HL-60/S4 treated with phorbol 12-myristate 13-acetate at 8.2 ng/mL for 4 days and 3 days (cell line): ENCODE measurements at regions not wholly inside any gene's neighbourhood (a gene's known extent, or its start where the extent isn't known, plus 50 kb on each side); places are given as distances from the start of the nearest gene placed in this dataset.

Experiments
- in situ Hi-C: fragments of 300-500 bp; cut with MboI; formaldehyde crosslinking; loops from 2 replicates; pipeline ENCODE4 v1.15.0; 2022; ENCODE audit warnings: low sequenced_read_pairs

DNA sequence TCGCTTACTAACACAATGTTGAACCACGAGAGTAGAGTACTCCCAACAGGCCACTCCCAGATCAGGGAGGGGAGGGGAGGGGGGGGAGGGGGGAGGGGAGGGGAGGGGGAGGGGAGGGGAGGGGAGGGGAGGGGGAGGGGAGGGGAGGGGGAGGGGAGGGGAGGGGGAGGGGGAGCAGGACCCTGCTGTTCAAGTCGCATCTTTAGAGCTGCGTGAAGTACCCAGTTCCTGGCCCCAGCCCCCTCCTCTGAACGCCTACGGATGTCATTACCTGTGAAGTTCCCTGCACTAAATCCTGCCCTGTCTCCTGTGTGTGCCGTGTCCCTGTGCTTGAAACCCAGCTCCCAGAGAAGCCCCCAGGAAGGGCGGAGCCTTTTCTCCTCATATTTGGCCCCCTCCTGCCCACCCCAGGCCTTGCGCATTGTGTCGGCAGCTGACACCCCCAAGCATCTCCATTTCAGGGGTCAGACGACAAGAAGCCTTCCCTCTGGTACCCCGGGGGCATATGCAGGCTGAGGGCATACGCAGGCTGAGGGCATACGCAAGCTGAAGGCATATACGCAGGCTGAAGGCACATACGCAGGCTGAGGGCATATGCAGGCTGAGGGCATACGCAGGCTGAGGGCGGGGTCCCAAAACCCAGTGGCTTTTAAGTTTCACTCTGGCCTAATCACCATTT is 330.2 kb downstream of the C16orf95 start:
- in situ Hi-C loops, result no loop called here

DNA sequence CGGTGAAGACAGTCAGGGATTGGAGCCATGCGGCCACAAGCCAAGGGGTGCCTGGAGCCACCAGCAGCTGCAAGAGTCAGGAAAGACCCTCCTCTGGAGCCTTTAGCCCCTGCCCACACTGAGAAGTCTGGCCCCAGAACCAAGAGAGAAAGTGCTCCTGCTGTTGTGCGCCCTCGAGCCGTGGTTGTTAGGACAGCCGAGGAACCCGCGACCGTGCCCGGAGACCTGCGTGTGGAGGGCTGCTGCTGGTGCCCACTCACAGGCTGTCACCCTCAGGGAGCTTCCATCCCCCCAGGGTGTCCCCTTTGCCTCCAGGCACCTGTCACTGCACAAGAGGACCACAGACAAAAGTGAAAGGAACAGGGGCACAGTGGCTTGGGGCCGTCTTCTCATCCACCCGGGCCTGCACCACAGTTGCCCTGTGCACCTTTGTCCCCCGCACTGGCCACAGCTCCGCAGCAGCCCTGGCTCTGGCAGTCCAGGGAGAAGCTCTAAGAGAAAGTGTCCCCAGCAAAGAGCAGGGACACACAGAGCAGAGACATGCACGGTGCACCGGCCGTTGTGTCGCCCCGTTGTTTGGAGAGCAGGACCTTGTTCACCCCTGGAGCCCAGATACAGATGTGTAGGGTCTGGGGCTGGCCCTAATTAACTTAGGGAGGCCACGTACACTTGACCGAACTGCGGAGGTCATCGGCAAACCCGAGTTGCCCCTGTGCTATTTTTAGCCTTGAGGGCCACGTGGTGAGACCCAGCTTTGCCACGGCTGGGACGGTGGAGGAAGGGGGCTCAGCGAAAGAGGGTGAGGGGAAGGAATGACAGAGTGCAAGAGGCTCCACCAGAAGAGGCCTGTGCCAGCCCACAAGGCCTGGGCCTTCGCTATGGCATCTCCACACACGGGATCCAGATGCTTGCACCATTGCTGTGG is 329.2 kb downstream of the C16orf95 start:
- in situ Hi-C loops, result no loop called here

DNA sequence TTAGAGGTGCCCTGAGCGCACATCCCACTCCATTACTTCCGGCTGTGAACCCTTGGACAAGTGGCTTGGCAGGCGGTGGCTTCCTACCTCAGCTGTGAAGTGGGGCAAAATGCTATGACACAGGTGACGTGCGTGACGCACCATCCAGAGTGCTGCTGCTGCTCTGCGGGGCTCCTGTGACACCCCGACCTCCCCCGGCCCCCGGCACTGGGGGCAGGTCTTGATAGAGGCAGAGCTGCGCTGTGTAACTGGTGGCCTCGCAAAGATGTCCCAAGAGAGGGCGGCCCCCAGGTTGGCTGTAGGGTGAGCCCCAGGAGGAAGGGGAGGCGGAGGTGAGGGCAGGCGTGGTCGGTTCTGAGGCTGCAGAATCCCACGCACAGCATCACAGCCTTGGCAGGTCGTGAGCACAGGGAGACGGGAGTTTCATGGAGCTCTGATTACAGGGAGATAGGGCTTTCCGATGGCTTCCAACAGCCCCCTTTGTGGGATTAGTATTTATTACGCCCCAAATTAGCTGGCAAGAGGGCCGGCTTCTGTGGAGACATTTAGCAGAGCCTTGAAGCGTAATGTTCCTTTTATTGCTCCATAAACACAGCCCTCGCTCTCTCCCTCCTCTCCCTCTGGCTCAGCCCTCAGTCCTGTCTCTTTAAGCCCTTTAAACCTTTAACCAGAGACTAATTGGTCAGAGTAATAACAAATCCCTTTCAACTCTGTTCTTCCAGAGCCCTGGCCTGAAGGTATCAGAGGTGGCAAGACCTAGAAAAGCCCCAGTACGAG is 328.1 kb downstream of the C16orf95 start:
- in situ Hi-C loops, result no loop called here

DNA sequence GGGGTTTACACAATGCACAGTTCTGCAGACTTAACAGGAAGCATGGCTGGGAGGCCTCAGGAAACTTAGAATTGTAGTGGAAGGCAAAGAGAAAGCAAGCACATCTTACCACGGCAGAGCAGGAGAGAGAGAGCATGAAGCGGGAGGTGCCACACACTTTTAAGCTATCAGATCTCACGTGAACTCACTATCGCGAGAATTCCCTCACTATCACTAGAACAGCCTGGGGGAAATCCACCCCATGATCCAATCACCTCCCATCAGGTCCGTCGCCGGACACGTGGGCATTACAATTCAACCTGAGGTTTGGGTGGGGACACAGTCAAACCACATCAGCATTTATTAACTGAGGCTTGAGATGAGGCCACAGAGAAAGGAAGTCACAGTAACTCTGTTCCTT is 326.7 kb downstream of the C16orf95 start:
- in situ Hi-C loops, result no loop called here

DNA sequence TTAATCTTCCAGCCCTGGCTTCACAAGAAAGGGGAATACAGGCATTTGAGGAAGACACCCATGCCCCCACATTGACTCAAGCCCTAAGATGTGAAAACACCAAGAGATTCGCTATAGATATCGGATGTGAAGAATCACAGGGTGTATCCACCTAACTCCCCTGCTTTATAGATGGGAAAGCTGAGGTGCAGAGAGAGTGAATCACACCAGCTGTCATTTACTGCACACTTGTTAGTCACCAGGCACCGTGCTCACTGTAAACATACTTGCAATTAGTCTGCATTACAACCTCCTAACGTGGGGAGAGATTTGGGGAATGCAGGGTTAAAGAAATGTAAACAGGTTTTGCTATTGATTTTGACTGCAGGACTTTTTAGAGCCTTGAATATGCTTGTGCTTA is 325.5 kb downstream of the C16orf95 start:
- in situ Hi-C loops, result no loop called here

DNA sequence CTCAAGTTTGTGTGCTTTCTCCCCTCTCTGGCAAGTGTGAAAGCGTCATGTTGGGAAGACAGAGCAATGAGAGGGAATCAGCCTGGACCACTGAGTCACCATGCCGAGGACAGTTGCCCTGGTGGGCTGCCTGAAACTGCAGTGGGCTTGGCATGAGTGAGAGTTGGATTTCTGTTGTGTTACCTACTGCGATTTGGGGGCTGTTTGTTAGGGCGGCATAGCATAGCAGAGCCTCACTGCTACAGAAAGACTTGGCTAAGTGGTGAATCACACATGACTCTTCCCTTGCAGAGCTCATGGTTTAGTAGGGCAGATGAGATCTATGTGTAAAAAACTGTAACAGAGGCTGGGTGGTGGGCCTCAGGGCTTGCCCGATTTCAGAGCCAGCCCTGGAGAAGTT is 324.6 kb downstream of the C16orf95 start:
- in situ Hi-C loops, result no loop called here

DNA sequence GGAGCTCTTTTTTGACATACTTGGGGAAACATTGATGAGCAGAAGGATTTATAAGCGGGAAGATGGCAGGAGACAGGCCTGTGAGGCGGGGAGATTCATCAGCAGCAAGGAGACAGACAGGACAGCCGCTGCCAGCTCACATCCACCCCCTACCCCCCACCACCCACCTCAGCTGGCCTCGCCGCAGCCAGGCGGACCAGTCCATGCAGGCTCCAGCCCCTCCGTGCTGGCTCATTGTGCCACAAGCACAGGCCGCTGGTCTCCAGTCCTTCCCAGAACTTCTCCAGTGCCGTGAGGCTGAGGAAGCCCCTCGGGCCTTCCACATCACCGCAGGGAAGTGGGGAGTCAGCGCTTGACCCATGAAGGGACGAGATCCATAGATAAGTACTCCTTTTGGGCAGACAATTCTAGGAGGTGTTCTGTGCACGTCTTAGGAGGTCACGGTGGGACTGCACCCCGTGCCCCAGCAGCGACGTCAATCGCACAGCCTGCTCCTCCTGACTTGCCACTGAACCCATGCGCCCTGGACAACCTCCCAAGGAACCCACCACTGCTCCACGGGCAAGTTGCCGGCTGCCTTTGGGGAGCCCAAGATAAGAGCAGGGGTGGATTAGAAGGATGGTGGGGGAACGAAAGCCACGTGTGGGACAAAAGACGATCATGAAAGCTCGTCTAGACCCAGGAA is 323.6 kb downstream of the C16orf95 start:
- in situ Hi-C loops, result no loop called here

DNA sequence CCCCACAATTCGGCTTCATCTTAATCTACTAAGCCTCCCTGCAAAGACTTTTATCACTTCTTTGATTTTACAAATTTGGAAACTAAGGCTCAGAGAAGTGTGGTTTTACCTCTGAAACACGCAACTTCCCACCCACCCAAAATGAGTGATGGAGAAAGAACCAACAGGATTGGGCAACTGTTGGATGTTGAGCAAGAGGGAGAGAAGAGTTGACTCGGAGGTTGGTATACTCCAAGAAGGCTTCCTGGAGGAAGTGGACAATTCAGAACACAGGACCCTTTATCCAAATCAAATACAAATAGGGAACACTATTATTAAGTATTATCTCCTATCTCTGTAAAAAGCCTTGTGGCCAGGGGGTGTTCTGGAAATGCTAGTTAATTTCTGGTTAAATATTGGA is 323.0 kb downstream of the C16orf95 start:
- in situ Hi-C loops, result no loop called here

DNA sequence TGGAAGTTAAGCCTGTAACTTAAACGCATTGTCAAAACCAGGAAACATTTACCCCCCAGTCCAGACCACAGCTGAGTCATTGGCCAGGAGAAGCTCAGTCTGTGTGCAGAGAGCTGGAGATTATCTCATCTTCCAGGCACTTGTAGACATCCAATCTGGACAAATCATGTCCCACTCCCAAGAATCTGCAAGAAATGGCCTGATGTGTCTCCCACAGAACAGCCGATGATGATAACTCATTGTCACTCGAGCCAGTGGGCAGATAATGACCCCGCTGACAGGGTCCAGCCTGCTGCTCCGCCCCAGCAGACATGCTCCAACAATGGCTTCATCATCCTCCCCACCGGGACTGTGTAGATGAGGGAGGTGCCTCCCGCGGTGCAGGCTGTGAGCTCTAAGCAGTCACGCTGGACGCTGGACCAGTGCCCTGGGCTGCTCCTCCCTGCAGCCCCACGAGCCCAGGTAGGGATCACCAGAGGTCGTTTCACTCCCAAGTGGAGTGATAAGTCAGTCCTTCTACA is 322.5 kb downstream of the C16orf95 start:
- in situ Hi-C loops, result no loop called here

DNA sequence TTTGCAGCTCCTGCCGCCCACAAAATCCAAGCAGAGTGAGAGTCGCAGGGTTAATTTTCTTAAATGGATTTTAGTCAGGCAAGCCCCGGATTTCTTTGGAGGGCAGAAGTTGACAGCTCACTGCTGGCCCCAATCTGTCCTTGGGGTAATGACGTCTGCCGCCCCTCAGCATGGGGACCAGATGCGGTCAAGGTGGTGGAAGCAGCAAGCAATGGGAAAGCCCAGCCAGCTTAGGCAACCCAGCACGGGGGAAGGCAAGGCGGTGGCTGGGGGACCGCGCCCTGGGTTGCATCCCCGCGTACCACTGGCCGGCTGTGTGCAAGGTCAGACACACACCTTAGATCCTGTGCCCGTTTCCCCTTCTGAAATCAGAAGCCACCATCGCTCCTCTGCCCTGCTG is 321.7 kb downstream of the C16orf95 start:
- in situ Hi-C loops, result no loop called here

DNA sequence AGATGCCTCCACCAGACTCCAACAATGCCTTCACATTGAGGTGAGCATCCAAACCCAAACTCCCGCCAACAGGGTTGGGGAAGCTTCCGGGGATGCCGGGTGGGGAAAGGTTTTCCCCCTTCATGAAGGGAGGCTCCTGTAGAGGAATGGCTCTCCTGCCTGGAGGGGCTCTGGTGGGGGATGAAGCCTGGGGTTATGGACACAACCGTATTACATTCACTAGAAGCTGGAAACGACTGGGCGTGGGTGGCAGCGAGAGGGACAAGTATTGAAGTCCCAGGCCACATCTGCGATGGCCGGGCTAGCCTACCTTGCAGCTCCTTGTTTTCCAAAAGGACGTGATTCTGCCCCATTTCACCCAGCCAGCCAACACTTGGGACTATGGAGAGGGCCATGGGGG is 321.1 kb downstream of the C16orf95 start:
- in situ Hi-C loops, result no loop called here

DNA sequence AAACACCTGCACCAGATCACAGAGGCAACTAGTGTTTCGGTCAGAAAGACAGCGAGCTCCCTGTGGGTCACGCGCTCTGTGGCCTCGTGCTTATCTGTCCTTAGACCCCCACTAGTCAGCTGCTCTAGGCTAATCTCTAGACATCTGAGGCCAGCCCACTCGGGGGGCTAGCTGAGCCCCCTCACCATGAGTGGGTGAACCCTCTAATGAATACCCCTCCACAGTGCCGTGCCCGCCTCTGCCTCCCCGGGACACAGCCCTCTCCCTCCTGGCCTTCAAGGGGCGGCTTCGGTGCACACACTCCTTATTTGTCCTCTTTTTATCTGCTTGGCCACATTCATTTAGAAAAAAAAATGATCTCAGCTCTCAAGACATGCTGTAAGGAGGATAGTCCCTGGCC is 320.1 kb downstream of the C16orf95 start:
- in situ Hi-C loops, result no loop called here

DNA sequence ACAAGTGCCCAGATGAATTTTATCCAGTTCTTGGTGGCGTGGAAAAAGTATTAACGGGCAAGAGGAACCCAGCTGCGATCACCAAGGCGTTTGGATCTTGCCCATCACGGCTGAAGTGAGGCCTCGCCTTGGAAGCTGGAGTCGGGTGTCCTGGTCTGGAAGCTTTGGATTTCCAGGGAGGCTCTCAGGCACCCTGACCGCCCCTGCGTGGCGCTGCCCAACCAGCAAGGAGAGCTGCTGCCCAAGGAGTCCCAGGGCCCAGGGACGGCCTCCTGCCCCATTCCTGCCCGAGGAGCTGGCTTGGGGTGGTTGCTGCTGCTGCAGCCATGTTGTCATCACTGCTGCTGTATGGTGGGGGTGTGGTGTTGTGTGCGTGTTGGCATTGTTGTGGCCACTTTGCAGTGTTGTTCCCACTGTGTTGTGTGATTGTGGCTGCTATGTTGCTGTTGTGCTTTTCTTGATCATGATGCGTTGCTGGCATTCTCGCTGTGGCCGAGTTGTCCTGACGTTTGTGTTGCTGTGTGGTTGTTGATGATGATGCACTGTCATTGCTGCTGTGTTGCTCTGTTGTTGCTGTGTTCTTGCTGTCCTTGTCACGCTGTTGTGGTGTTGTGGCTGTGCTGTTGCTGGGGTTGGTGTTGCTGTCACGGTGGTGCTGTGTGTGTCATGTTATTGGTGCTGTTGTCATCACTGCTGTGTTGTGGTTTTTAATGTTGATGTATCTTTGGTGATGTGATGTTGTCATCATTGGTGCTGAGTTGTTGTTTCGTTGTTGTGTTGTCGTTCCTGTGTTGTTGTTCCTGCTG is 318.8 kb downstream of the C16orf95 start:
- in situ Hi-C loops, result no loop called here

DNA sequence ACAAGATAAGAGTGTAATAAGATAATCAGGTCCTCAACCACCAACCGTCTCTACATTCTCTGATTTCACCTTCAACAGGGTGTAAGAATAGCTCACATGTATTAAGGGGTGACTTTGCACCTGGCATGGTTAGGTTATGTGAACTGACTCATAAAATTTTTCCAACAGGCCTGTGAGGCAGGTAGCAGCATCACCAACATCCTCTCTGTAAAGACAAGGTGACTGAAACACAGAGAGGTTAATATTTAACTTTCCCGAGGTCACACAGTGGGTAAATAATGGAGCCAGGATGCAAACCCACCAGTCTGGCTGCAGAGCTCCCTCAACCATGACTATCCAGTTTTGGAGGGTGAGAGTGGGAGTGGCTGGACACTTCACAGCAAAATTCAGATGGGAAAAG is 317.2 kb downstream of the C16orf95 start:
- in situ Hi-C loops, result no loop called here

DNA sequence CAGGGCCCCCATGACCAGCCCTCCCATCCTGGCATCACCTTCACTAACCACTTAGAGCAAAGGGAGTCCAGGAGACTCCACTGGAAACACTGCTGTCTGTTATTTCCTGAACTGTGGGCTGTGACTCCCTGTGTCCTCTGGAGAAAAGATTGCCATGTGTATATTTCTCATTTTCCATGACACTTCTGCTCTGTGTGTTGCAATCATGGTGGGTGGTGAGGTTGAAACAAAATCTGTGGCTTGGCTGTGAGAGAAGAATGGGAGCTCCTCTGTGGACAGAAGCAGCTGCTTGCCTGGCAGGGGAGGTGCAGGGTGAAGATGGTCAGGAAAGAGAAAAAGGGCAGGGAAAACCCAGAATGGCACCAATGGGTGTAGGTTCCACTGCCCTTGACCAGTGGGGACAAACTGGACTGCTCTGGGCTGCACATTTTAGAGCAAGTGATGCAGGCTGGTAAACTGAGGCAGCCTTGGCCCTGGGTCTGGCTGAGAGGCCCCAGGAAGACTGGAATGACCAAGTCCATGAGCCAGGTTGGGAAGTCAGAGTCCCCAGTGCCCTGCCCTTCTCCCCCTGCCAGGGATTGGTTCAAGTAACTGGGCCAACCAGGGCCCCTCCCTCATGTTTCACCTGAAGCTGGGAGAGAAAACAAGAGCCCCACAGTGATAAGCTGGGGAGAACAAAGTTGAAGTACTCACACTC is 314.3 kb downstream of the C16orf95 start:
- in situ Hi-C loops, result no loop called here

DNA sequence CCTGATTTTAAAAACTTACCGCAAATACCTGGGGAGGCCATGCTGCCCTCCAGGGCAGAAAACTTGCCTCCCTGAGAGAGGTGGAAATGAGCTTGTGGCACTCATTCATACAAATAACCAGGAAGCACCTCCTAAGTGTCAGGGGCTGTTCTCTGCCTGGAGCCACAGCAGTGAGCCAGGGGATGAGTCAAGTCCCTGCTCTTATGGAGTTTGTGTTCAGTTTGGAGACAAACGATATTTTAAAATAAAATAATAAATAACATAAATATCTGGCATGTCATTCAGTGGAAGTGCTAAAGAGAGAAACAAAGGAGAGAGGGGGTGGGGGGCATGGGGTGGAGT is 313.8 kb downstream of the C16orf95 start:
- in situ Hi-C loops, result no loop called here

DNA sequence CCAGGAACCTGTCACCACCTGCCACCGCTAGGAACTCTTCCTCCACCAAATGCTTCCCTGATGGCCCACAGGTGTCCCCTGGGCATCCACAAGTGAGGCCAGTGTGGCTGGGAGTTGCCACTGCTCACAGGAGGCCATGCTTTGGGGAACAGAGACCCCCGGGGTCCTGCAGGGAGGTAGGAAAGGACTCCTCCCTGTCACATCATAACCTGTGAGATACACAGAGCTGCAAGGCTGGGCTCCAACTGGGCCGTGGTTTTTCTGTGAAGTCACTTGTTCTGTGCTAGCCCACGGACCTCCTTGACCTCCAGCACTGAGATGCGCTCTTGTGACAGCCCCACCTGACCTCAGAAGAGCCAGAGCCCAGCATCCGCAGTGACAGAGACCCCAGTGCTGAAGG is 311.2 kb downstream of the C16orf95 start:
- in situ Hi-C loops, result no loop called here

DNA sequence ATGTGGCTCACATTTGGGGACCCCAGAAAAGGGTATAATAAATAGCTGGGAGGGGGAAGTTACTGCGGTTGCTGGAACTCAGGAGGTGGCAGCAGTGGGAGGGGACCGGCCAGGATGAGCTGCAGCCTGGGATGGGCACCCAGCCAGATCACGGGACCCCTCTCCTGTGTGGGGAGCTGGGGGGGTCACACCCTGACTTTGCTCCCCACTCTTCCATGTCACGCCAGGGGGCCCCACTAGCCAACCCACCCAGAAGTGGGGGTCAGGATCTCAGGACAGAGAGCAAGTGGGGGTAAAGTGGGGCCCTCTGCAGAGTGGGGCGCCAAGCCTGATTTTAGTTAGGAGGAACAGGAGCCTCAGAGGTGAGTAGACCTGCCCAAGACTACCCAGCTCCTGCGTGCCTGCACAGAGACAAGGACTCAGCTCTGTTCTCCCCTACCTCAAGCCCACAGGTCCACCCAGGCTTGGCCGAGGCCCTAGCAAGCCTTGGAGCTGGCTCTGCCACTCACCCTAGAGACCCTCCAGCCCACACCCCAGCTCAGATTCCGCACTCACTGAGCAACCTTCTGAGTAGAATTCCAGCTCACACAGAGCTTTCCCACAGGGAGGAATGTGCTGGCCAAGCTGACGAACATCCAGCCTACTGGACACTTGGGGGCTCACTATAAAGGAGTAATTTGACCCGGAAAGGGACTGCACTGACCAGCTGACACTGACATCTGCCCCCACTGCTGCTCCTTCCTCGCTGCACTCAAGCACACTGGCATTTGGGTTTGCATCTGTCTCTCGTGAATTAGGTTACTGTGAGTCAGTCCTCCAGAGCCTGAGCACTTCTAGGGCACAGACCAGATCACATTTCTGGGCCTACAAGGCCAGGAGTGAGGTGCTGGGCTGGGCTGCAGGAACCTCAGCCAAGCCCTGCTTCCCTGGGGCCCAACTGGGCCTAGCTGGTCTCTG is 310.1 kb downstream of the C16orf95 start:
- in situ Hi-C loops, result no loop called here
